GM19193 (cell line): ENCODE measurements at regions not wholly inside any gene's neighbourhood (a gene's known extent, or its start where the extent isn't known, plus 50 kb on each side); places are given as distances from the start of the nearest gene placed in this dataset.

Experiments
- POLR2A ChIP-seq: IDR thresholded peaks from 4 replicates; pipeline ENCODE4 v1.6.1; 2011; ENCODE audit not compliant: insufficient read depth, insufficient read length; ENCODE audit errors: extremely low read depth

- no peak for TF ChIP-seq POLR2A
Observed at GRCh38 chr10:62453274-62453673, 79.1 kb downstream of the ZNF365 start.

DNA sequence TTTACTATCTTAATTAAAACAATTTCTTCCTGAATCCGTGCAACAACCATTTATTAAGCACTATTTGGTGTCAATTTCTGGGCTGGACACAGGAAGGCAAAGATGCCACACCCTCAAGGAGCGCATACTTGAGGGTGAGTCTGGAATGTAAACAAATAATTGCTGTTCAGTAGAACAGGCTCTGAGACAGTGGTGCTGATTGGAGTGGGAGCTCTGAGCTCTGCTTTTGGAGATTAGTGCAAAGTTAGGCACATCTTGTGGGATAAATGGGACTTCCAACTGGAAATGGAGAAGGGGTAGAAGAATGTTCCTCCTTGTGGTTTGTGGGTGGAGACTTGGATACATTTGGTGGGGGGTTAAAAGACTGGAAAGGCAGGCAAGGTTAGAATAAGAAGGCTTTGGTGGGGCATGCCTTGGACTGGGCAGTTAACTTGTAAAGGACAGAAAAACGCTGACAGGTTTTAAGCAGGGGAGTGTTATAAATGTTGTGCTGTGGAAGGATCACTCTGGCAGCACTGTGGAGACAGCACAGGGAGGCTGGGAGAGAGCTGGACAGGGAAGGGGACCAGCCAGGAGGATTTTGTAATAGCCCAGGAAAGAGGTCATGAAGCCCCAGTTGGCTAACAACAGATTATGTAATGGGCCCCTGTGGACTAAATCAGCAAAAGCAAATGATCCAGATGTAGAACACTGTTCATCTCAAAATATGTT lies 80.7 kb downstream of the ZNF365 start:
- TF ChIP-seq POLR2A: no peak

DNA sequence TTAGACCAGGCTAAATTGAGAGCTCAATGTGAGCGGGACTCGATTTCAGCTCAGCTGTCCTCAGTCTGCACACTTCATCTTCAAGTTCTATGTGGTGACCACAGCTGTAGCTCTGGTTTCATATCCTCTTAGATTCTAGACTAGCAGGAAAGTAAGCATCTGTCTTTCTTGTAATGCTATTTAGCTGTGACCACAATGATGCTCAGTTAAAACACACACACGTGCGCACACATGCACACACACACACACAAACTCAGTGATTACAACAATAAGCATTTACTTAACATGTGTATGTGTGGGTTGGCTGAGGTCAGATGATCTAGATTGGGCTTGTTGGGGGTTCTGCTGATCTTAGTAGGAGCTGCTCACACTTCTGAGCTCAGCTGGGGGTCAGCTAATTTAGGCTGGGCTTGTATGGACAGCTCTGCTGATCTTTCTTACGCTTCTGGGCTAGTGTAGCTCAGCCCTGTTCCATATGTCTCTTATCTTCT lies 82.5 kb downstream of the ZNF365 start:
- TF ChIP-seq POLR2A: no peak

DNA sequence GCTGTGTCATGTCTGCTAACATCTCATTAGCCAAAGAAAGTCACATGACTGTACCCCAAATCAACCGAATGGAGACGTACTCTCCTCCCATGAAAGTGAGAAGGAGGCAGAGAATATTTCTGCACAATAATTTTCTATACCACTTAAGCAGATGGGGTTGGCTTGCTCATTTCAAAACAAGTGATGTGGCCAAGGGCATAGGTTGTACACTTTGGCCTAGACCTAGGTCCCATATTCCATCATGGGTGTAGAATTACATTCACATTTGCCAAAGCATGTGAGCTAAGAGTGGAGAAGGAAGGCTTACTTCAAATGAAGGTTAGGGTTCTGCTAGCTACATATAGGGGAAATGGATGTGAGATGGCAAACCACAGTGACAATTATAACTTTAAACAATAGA lies 83.0 kb downstream of the ZNF365 start:
- no peak for TF ChIP-seq POLR2A

GRCh38 chr10:62457598-62457997 lies 83.4 kb downstream of the ZNF365 start:
- TF ChIP-seq POLR2A: no peak

GRCh38 chr10:62459072-62459471 lies 84.9 kb downstream of the ZNF365 start:
- no peak for TF ChIP-seq POLR2A

GRCh38 chr10:62459500-62459899 lies 85.3 kb downstream of the ZNF365 start:
- no peak for TF ChIP-seq POLR2A

DNA sequence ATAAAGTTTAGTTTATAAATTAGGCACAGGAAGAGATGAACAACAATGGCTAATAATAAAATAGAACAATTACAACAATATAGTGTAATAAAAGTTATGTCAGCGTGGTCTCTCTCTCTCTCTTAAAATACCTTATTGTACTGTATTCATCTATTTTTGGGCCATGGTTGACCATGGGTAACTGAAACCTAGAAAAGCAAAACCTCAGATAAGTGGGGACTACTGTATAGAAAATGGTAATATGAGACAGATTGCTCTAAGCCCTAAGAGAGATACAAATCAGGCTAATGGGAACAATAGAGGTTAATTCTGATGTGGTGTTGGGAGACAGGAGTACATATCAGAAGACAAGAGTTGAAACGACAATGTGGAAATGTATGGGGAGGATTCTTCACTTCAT lies 86.2 kb downstream of the ZNF365 start:
- TF ChIP-seq POLR2A: no peak

GRCh38 chr10:62461120-62461519 lies 87.0 kb downstream of the ZNF365 start:
- no peak for TF ChIP-seq POLR2A

DNA sequence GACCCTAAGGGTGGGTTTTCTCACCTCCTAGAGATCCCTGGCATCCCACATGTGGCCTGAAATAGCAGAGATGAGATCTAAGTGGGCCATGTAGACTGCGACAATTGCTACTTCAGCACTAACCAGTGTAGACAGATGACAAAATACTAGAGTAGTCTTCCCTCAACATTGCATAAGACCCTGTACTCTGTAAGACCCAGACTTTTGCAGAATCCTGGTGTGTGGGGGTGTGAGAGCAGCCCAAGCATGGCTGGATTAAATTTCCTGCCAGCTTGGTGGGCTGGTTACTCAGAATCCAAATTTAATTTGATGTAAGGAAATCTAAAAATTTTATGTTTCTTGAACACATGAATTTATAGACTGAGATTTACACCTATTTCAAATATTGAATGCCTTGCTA lies 88.3 kb downstream of the ZNF365 start:
- TF ChIP-seq POLR2A: no peak

DNA sequence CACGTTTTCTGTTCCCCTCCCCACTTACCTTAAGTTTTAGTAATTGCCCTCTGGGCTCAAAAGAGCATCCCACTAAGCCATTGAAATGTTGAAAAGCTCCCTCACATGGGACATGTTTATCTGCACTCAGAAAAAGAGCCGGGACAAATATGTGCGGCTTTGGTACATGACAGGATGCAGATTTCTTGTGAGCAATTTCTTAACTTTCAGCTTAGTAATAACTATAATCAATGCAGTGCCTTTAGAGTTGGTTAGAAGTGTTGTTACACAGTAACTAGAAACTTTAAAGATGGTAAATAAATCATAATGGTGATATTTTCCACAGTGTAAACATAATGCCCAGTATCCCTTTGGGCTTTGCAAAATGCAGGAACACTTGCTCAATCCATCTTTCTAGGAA lies 89.2 kb downstream of the ZNF365 start:
- TF ChIP-seq POLR2A: no peak

GRCh38 chr10:62464308-62464707 lies 90.1 kb downstream of the ZNF365 start:
- no peak for TF ChIP-seq POLR2A

- TF ChIP-seq POLR2A: no peak
Observed at GRCh38 chr10:62466590-62466989, 92.4 kb downstream of the ZNF365 start.

GRCh38 chr10:62467527-62467926 lies 93.4 kb downstream of the ZNF365 start:
- no peak for TF ChIP-seq POLR2A

DNA sequence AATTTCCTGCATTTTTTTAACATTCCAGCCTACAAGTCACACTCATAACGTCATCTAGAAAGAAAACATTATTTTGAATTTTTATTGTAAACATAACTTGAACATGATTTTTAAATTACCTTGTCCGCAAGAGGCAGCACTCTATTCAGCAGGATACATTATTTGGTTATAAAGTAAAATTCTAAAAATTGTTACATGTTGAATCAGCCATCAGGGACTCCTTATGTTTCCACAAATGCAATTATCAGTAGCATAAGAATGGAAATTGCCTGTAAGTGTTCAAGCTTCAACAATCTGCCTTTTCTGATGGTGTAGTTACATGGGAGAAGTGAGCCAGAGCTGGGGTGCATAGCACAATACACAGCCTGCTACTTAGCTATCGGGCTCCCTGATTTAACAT lies 97.5 kb downstream of the ZNF365 start:
- no peak for TF ChIP-seq POLR2A

DNA sequence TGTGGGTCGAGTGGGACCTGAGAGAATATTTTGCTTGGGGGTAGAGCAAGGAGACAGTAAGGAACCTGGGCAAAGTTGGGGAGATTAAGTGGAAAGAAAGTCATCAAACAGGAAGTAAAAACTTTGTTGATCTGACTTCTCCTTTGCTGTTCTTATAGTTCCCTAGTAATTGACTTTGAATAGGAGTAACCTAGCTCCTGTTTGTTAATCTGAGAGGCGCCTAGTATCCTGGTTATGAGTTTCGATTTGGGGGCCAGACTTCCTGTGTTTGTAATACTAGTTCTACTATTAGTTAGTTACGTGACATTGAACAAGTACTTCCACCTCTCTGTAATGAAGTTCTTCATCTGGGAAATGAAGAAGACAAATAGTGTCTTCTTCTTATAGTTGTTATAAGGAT lies 99.1 kb downstream of the ZNF365 start:
- TF ChIP-seq POLR2A: no peak

- TF ChIP-seq POLR2A: no peak
Observed at GRCh38 chr10:62475551-62475950, 101.4 kb downstream of the ZNF365 start.

- TF ChIP-seq POLR2A: no peak
Observed at GRCh38 chr10:62479523-62479922, 105.4 kb downstream of the ZNF365 start.

DNA sequence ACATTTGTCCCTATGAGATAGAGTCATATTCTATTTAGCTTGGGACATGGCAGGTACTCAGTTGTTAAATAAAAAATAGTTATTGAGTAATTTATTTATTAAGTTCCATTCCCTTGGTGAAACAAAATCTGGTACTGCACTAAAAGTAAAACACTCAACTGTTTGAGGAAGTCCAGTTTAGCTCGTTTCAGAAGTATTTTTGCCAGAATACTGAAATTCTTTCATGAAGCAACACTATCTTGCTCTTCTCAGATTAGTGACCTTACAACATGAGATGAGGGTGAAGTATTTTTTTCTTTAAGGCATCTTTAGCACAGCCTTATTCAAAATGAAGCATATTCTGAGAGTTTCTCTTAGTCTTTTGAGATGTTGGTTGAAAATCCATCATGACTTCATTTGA lies 106.0 kb downstream of the ZNF365 start:
- no peak for TF ChIP-seq POLR2A
